Left kidney (tissue), 1 donor: ENCODE measurements at regions not wholly inside any gene's neighbourhood (a gene's known extent, or its start where the extent isn't known, plus 50 kb on each side); places are given as distances from the start of the nearest gene placed in this dataset.

Source experiments
- DNase-seq: peaks from one replicate; pipeline ENCODE4 v3.0.0-alpha.2; 2013

GRCh38 chr1:62370594-62370993 lies 51.4 kb upstream of the KANK4 start:
- DNase-seq: no peak

GRCh38 chr1:62371375-62371774 lies 52.1 kb upstream of the KANK4 start:
- no peak for DNase-seq

GRCh38 chr1:62373221-62373620 lies 54.0 kb upstream of the KANK4 start:
- DNase-seq: no peak

- no peak for DNase-seq
Measured at GRCh38 chr1:62377043-62377562, 57.9 kb upstream of the KANK4 start.

- no peak for DNase-seq
Measured at GRCh38 chr1:62380181-62380580, 56.7 kb upstream of the USP1 start.

GRCh38 chr1:62381831-62382657 lies 54.8 kb upstream of the USP1 start:
- no peak for DNase-seq

GRCh38 chr1:62382658-62382955 lies 54.2 kb upstream of the USP1 start:
- DNase-seq: no peak

- DNase-seq: peak; percentile 65
Measured at GRCh38 chr1:62384276-62385005, 52.4 kb upstream of the USP1 start.

GRCh38 chr1:62385923-62386322 lies 50.9 kb upstream of the USP1 start:
- no peak for DNase-seq

GRCh38 chr1:62386351-62387121 lies 50.3 kb upstream of the USP1 start:
- peak; percentile 33 for DNase-seq
